ENCODE measurements at regions not wholly inside any gene's neighbourhood (a gene's known extent, or its start where the extent isn't known, plus 50 kb on each side); places are given as distances from the start of the nearest gene placed in this dataset.
"Not testable (repeated sequence)": the region's sequence is repeated elsewhere in the genome, so short reads cannot be mapped to it uniquely, and the experiment has no call there.

DNA sequence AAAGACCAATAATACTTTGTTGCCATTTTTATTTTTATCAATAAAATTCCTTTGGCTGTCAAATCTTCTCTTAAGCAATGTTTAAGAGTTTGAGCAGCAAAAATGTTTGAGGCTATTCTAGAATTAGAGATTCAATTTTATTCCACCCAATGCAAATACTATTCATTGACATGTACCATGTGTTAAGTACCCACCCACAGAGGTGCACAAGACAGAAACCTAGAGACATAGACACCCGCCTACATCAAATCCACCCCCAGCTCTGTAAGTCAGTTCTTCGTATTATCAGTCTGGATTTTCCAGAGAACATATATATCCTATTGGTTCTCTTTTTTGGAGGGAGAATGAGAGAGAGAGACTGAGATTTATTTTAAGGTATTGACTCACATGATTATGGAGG lies 463.7 kb downstream of the EPM2A start:
- DNase-seq (ENCODE audit: low read depth, low spot score), result no peak

DNA sequence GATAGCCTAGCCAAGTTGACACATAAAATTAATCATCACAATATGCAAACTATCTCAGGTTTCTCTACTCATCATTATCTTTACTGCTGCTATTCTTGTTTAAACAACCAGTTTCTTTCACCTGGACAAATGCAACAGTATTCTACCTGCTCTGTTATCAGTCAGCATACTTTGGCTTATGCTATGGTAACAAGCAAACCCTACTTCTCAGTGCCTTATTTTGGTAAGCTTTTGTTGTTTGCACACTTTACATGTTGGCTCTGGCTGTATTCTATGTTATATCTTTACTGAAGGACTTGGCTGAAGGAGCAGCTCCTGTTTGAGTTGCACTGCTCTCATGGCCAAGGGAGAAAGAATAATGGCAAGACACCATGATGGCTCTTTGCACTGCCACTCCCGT lies 463.1 kb downstream of the EPM2A start:
- DNase-seq (ENCODE audit: low read depth, low spot score), result no peak

DNA sequence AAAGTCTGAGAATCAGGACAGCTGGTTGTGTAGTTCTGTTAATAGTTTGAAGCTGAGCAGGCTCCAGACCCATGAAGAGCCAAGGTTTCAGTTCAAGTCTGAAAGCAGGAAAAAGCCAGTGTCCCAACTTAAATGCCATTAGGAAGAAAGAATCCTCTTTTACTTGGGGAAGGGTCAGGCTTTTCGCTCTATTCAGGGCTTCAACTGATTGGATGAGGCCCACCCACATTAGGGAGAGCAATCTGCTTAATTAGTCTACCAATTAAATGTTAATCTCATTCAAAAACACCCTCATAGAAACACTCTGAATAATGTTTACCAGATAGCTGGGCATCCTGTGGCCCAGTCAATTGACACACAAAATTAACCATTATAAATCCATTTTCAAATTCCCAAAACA lies 462.2 kb downstream of the EPM2A start:
- DNase-seq (ENCODE audit: low read depth, low spot score), result no peak

DNA sequence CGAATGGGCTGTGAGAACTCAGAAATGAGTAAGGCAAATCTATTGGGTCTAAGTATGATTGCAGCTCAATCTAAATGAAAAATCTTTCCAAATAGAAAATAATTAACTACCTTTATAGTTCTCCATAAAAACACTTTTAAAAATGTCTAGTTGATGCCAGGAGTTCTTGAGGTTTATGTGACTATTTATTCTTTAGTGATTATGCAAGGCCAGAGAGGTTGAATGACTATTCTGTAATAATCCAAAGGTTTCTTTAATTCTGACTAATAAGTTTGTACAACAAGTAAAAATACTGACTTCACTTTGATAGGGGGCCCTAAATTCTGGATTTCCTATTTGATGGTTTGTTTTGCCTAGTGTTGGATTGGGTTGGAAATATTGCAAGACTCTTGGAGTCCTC lies 461.2 kb downstream of the EPM2A start:
- DNase-seq (ENCODE audit: low read depth, low spot score), result no peak

DNA sequence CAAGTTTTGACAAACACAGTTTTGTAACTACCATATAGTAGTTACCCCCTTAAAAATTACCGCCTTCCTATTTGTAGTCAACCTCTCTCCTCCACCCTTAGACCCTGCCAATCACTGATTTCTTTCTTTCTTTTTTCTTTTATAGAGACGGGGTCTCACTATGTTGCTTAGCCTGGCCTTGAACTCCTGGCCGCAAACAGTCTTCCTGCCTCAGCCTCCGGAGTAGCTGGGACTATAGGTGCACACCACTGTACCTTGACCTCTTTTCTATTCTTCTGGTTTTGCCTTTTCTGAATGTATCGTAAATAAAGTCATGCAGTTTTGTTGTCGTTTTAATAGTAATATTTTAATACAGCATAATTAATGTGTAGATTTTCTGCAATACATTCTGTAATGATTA lies 460.3 kb downstream of the EPM2A start:
- no peak for DNase-seq (ENCODE audit: low read depth, low spot score)

DNA sequence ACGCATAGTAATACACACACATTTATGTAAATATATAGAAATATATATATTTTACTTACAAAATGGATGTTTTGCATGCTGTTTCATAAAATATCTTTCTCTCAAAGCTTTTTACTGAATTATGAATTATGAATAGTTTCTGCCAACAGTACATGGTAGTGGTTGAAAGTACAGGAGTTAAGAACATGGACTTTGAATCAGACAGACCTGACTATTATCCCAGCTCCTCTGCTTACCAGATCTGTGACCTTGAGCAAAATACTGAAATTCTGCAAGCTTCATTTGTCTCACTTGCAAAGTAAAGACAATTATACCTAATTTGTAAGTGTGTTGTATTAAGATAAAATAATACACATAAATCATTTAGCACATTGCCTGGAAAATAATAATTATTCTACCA lies 459.5 kb downstream of the EPM2A start:
- no peak for DNase-seq (ENCODE audit: low read depth, low spot score)

DNA sequence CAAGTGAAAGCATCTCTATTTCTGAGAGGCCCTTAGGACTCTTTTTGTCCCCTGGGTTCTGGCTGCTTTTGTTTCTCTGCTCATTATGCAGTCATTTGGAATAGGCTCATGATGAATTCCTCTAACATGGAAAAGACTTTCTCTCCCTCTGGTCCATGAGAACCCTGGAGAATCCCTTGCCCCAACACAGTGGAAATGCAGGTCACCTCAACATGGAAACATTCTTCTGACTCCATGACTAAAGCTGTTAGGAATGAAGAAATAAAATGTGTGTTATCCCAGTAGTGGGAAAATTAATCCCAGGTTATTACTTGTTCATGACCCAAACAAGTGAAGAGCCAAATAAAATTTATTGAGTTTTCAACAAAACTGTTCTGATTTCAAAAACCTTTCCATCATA lies 458.6 kb downstream of the EPM2A start:
- no peak for DNase-seq (ENCODE audit: low read depth, low spot score)

DNA sequence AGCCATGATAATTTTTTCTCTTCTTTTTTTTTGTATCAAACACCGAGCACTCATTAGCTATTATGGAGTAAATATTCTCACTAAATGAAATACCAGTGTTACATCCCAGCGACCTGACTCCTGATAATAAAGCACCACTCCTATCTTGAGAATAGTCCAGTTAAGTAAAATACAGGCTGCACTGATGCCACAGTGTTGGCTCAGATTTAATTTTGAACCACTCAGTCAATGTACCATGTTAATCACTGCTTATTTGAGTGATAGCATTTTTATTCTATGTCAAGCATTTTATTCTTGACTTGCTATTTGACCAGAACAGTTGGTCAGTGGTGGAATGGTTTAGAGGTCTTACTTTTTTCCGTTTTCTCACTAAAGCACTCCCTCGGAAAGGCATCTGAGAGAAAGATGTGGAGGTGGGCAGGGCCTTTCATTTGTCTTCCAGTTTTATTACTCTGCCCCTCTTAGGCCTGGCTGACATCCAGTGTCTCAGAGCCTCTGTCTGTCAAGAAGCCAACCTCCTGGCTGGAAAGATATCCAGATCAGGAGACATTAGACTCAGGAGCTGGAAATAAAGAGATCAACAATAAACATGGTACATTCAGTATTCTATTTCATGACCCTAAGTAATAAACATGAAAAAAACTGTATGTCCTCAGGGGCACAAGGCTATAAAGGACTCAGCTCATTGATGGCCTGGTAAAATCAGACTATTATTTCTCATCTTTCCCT lies 457.8 kb downstream of the EPM2A start:
- no peak for DNase-seq (ENCODE audit: low read depth, low spot score)

DNA sequence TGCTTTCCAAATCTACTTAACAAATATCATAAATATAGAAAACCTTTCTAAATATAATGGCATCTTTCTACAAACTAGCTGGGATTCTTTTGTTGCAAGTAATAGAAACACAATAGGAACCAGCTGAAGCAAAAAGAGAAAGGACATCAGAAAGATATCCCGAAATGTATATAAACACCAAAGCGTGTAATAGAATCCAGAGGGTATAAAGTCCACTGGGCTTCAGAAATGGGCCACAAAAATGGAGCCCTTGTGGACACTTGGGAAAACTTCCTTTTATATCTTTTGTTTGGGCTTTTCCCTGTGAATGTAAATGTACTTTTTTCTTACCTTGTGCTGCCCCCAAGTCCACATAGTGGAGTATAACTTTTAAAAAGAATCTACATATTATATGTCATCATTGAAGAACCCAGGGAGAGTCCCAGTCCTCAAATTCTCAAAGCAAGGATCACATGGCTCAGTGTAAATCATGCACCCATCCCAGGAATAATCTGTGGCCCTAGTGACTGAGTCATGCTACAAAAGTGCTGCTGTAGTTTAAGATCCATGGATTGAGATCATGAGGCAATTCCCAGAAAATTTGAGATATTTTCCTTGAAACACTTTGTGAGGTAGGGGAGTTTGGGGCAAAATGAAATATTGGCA lies 457.0 kb downstream of the EPM2A start:
- DNase-seq (ENCODE audit: low read depth, low spot score), result no peak

DNA sequence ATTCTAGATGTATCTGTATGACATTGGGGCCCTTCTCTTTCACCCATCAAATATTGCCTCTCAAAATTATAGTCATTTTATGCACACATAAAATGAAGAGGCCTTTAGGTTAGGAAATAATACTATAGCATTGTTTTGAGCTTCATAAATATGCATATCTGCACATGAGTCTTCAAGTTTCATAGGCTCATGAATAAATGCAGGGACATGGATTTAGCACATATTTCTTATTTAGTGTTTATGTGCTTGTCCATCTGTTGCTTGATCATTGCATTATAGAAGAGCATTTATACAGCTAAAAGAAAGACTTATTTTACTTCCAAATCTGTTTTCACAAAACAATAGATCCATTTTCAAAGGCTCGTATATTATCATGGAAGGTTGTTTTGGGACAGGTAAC lies 455.8 kb downstream of the EPM2A start:
- DNase-seq (ENCODE audit: low read depth, low spot score), result no peak

DNA sequence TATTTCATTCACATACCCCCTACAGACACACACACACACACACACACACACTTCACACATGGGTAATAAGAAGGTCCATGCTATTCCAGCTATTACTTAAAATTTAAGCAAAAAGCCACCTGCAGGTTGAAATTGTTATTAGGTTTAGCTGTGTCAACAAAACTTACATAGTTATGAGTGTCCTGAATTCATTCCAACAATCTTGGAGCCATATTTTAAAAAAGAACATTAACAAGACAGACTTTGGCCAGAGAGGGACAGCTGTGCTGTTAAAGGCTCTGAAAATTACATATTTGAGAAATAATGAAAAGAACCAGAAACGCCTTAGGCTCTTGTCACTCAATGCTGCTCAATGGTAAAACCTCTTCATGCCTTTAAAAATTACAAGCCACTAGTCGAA lies 455.3 kb downstream of the EPM2A start:
- no peak for DNase-seq (ENCODE audit: low read depth, low spot score)

DNA sequence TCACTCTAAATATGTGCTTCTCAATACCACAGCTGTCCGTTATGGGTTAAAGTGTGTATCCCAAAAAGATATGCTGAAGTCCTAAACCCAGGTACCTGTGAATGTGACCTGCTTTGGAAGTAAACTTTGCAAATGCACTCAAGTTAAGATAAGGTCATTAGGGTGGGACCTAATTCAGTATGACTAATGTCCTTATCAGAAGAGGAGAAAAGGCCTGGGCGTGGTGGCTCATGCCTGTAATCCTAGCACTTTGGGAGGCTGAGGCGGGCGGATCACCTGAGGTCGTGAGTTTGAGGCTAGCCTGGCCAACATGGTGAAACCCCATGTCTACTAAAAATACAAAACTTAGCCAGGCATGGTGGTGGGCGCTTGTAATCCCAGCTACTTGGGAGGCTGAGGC lies 452.1 kb downstream of the EPM2A start:
- not testable (repeated sequence) for DNase-seq (ENCODE audit: low read depth, low spot score)

DNA sequence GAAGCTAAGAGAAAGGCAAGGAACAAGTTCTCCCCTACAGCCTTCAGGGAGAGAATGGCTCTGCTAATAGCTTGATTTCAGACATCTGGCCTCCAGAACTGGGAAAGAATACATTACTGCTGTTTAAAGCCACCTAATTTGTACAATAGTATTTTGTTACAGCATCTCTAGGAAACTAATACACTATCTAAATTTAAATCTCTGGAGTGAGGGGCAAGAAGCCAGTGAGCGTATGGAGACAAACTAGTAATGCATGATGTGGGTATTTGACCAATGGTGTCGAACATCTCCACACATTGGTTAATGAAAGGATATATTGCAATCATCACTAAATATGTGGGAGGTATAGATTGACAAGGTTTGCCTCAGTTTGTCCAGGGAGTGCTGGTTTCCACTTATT lies 451.5 kb downstream of the EPM2A start:
- DNase-seq (ENCODE audit: low read depth, low spot score), result no peak

DNA sequence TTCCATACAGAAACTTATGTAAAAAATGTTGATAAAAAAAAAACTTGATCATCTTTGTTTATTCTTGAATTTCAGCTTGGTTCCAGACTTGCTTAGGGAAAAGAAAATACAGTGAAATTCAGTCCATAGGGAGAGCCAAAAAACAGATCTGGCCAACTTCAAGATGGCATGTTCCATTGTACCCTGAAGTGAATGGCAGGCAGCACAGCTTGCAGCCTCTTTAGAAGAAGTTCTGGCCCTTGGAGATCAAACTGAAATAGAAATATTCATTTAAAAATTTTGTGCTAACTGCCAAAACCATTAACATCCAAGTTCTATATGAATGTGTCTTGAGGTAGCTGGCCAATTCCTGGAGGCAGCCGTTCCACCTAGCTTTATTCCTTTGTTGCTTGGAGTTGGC lies 448.4 kb downstream of the EPM2A start:
- DNase-seq (ENCODE audit: low read depth, low spot score), result no peak

DNA sequence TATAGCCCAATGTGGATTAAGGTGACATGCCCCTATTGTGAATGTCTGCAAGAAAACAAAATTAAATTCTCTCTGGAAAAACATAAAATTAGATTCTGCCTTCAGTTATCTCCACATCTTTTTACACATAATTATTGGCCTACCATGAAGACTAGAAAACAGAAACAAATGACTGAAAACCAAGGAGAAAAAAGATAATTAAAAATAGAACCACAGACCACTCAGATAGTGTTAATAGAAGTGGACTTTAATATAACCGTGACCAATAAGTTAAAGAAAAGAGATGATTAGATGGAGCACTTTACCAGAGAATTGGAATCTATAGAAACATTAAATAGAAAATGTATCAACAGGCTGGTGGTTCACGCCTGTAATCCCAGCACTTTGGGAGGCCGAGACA lies 445.7 kb downstream of the EPM2A start:
- DNase-seq (ENCODE audit: low read depth, low spot score), result no peak

DNA sequence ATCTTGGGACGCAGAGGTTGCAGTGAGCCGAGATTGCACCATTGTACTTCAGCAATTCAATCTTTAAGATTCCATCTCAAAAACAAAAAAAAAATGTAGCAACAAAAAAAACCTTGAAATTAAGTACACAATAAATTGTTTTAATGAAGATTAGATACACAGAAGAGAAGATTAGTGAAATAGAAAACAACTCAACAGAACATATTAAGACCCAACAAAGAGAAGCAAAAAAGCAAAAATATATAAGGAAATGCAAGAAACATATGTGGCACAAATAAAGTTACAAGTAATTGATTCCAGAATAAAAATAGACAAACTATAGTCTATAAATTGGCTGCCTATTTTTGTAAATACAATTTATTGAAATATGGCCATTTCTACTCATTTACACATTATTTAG lies 445.2 kb downstream of the EPM2A start:
- DNase-seq (ENCODE audit: low read depth, low spot score), result no peak

DNA sequence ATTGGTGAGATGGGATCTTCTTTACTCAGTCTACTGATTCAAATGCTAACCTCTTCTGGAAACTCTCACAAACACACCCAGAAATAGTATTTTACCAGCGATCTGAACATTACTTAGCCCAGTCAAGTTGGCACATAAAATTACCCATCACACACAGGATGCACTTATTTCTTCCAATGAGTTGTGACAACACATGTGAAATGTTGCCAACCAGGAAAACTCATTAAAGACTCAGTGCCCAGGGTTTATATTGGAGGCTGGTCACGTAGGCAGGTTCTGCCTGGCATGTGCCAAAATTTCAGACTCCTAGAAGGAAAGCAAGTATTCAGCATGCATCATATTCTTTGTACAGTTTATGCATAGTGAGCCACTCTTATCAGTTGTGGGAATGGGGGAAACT lies 443.3 kb downstream of the EPM2A start:
- no peak for DNase-seq (ENCODE audit: low read depth, low spot score)

DNA sequence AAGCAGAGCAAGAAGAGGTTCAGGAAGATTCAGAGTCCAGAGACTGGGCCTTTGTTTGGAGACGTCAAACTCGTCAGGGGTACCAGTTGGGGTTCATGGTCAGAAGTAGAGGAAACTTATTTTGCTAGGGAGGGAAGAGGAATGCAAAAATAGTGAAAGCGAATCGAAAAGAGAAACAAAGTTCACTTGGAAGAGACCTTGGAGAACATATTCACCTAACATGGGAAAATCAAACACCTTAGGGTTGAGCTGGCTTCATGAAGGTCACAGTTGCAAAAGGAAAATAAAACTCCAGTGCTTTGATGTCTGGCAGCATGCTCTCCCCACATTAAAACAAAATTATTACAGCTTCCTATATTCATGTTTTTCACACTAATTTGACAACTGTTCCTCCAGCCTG lies 440.4 kb downstream of the EPM2A start:
- no peak for DNase-seq (ENCODE audit: low read depth, low spot score)

DNA sequence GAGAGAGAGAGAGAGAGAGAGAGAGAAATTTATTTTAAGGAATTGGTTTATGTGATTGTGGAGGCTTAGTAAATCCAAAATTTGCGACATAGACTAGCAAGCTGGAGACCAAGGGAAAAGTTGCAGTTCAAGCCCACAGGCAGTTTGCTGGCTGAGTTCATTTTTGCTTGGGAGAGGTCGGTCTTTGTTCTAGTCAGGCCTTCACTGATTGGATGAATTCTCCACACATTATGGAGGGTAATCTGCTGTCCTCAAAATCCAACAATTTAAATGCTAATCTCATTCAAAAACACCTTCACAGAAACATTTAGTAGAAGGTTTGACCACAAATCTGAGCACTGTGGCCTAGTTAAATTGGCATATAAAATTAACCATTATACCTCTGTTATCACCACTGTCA lies 439.6 kb downstream of the EPM2A start:
- DNase-seq (ENCODE audit: low read depth, low spot score), result no peak

DNA sequence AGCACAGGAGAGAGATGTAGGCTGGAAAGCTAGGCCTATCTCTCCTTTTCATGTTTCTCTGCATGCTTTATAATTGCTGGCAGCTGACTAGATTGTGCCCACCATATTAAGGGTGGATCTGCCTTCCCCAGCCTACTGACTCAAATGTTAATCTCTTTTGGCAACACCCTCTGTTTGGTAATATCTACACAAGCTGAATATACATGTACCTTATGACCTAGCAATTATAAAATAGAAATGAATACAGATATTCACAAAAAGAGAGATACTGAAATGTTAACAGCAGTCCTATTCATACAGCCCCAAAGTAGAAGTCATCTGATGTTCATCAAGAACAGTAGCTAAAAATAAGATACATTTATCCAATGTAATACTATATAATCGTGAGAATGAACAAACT lies 429.6 kb downstream of the EPM2A start:
- DNase-seq (ENCODE audit: low read depth, low spot score), result no peak

DNA sequence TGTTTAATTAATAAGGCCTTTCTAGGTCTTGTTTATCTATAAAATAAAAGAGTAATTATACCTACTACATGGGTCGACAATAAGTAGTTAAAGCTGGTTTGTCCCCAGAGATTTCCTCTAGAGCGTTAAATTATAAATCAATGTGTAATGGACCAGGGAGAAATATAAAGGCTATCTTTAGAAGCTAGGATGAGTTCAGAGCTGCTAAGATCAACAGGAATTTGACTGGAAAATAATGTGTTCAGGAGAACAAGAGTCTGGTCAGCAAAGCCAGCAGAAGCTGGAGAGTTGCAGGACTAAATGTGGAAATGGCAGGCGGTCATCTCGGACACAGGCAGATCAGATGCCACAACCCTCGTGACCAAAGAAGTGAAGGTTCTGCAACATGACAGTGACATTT lies 428.8 kb downstream of the EPM2A start:
- DNase-seq (ENCODE audit: low read depth, low spot score), result no peak

DNA sequence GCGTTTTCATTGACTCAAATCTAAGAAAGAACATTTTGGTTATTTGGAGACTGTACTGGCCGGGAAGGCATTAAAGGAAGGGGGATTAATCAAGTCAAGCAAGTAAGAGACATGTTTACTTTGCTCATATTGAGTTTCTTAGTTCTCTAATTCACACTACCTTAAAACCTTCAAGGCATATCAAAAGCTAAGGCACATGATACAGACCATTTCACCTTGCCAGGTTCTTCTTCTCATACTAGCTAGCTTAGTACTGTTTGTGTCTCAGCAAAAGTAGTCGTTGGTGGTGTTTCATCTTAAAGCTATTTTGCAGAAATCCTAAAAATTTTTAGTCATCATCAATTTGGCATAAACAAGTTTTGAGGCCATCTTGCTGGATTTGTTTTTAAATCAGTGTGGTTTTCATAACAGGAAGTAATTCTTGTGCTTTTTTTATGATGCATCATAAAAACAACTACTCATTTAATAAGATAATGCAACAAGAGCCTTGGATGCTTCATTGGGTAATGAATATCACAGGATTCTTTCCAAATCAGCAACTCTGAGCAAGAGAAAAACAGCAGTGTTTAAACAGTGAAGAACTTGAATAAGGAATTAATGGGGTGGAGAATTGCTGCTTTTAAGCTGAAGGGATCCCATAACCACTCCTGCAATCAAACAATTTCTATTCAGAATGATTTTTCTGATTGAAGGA lies 425.3 kb downstream of the EPM2A start:
- no peak for DNase-seq (ENCODE audit: low read depth, low spot score)

DNA sequence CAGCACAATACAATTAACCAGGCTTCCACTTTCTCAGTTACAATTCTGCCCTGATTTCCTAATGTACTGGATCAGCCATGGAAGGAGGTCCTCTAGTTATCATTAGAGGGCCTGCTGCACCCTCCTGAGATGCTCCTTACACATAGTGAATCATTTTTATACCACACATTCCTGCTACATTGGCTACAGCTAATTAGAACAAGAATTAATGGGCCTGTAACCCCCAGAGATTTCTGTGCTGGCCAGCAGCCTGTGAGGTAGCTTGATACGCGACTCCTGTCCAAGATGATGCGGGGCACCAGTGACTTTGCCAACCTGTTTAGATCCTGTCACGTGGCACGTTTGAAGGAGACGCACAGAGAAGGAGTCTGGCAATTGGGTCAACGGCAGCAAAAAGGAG lies 422.8 kb downstream of the EPM2A start:
- DNase-seq (ENCODE audit: low read depth, low spot score), result no peak
